ENCODE measurements at regions not wholly inside any gene's neighbourhood (a gene's known extent, or its start where the extent isn't known, plus 50 kb on each side); places are given as distances from the start of the nearest gene placed in this dataset.
"Not testable (repeated sequence)": the region's sequence is repeated elsewhere in the genome, so short reads cannot be mapped to it uniquely, and the experiment has no call there.

DNA sequence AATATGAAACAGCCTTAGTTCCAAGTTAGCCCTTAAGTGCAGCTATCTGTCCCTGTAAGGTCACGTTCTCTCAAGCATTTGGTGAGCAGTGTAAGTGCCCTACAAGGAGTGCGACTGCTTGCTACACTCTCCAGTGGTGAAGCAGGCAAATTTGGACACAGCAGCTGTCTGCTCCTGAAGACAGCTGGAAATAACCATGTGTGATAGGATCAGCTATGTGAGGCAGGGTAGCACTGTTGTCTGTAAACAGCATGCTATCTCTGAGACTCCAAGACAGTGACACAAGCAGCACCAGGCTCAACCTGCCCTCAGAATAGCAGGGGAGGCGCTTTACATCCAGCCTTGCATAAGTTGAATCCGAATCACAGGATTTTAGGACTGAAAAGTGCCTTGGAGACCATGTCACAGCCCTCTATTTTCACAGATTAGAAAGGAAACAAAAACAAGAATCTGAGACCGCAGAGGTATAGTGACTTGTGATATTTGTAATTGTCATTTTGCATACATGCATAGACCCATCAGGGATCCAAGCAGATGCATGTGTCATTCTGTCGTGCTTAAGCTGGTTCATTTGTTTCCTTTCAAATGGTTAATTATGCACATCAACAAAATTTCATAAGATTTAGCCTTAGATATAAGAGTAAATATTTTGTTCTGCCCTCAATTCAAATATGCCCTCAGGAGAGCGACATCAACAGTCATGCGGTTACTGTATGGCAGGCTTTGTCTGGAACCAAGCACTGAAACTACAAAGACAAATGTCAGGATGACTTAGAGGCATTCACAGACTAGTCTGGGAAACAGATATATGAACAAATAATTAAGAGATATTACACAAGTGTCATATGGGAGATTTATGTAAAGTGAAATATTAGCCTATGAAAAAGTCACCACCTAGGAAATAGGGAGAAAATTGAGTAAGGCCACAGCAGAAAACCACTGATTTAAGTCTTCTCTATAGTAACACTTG is 134.9 kb upstream of the NRIP1 start:
- DNase-seq (ENCODE audit: extremely low read depth in 1 of 2, low read depth in 1 of 2) = no peak

DNA sequence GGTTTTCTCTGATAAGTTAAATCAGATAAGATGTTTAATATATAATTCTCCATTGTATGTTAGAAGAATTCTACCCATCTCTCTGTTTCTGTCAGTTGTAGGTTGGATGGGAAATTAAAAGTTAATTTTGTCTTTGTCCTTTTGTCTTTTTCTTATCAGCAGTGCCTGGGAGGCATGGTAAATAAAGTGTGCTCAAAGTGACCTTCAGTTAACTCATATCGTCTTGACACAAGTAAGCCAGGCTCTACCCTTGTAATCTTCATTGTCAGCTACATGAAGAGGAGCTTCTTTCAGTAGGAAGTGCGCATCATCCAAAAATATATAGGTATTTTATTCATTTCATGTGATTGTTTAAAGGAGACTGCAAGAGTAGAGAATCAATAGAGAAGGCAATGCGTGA is 138.9 kb upstream of the NRIP1 start:
- DNase-seq (ENCODE audit: extremely low read depth in 1 of 2, low read depth in 1 of 2) = no peak

DNA sequence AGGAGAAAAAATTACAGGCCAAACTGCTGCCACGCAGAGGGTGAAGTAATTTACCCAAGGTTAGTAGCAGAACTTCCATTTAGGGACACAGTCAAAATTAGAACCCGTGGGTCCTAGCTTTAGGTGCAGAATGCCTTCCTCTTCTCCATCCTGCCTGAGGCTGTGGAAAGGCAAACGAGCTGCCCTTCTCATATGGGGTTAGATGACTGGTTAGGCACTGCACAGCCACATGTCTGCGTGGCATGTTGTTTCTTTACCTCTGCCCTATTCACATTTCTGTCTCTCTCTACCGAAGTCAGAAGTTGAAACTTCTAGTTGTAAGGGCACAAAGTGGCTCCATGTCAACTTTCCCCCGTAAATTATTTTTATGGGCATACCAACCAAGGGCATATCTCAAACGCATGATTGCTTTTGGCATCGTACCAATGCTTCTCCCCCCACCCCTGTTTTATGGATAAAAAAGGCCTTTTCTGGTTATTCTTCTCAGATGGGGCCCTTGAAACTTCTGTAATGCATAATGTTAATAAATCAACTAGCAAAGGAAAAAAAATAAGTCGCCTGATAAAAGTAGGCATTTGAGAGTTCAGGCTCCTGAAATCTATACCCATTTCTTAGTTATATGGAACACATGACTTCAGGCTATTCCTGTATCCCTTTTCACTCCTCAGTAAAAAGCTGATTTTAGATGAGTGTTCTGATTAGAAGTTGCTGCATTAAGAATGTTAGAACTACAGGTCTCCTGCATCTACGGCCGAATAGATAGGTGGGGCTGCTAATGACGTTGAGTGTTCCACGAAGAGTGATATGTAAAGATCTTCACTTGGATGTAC is 139.6 kb upstream of the NRIP1 start:
- no peak for DNase-seq (ENCODE audit: extremely low read depth in 1 of 2, low read depth in 1 of 2)

DNA sequence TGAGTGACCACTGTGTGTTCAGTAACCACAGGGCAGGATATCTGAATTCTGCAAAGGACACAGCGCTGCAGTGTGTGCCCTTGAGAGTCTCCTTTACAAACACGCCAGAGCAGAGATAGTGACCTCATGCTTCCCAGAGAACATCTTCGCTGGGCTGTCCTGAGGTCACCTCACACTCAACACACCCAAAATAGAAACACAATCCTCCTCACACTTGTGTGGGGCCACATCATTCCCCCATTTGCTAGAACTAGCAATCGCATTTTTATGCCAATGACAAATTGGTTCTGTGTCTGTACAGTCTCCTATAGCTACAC is 140.1 kb upstream of the NRIP1 start:
- no peak for DNase-seq (ENCODE audit: extremely low read depth in 1 of 2, low read depth in 1 of 2)

DNA sequence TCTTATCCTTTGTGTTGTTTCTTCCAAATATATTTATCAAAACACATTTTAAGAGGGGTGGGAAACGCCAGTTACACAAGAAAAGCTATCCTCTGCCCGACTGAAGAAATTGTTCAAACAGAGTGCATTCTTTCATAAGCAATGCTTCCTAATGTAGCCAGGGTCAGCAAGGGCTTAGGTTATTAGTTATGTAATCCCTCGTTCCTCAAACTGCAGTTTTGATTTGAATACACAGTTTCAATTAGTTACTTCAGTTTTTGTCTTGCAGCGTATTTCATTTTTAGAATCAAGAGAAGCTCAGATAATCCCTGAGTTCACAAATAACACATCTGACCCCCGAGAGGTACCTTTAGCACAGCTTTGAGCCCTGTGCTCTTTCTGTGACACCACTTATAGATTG is 141.7 kb upstream of the NRIP1 start:
- no peak for DNase-seq (ENCODE audit: extremely low read depth in 1 of 2, low read depth in 1 of 2)

DNA sequence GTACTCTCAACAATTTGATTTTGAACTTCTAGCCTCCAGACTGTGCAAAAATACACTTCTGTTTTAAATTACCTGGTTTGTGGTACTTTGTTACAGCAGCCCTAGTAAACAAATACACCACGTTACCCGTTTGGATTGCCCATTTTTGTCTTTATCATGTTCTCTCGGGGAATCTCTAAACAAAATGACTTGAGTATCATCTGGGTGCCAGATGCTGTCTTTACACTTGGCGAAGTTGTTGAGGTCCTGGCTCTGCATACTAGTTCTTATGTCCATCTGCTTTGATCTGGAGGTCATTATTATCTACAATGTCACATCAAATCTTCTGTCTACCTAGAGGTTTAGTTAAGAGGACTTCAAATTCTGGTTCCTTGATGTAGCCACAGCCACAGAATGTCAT is 142.4 kb upstream of the NRIP1 start:
- no peak for DNase-seq (ENCODE audit: extremely low read depth in 1 of 2, low read depth in 1 of 2)

- no peak for DNase-seq (ENCODE audit: extremely low read depth in 1 of 2, low read depth in 1 of 2)
These were observed 143.0 kb upstream of the NRIP1 start for GRCh38 chr21:15207635-15208370.

- no peak for DNase-seq (ENCODE audit: extremely low read depth in 1 of 2, low read depth in 1 of 2)
These were observed 144.0 kb upstream of the NRIP1 start for GRCh38 chr21:15208786-15209185.

DNA sequence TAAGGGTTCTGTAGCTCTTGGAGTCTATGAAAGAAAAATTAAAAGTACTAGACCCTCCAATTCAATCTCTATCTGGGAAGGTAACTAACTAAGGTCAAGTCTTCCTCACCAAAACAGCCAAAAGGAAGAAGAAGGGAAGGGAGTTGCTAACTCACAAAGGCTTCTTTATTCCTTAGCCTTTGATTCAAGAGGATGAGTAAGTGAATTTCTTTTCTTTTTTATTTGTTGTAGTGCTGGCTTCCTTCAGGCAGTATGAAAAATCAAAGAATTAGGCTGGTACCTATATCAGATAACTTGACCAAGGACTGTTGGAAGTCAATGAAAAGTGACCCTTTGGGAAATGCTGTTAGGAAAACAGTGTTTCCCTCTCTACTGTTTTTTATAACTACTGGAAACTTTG is 144.4 kb upstream of the NRIP1 start:
- no peak for DNase-seq (ENCODE audit: extremely low read depth in 1 of 2, low read depth in 1 of 2)

DNA sequence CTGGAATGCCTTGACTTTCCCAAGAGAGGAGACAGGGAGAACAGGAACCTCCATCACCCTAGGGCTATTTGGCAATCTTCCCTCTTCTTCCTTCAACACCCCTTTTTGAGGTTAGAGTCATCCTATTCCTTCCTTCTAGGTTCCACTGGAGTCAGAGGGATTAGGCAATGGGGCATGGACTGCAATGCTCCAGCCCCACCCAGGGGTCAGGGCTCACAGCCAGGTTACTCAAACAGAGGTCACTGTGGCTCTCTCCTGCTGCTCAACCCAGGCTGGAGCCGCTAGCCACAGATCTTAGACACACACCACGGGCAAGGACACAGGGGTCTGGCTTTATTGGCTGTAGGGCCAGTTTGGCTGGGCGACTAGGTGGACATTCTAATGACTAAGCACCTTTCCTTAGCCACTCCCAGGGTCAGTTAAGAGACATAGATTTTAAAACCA is 145.5 kb upstream of the NRIP1 start:
- no peak for DNase-seq (ENCODE audit: extremely low read depth in 1 of 2, low read depth in 1 of 2)

- DNase-seq (ENCODE audit: extremely low read depth in 1 of 2, low read depth in 1 of 2) = no peak
These were observed 146.8 kb upstream of the NRIP1 start for GRCh38 chr21:15211491-15212133.

GRCh38 chr21:15212206-15212605 is 147.4 kb upstream of the NRIP1 start:
- no peak for DNase-seq (ENCODE audit: extremely low read depth in 1 of 2, low read depth in 1 of 2)

- not testable (repeated sequence) for DNase-seq (ENCODE audit: extremely low read depth in 1 of 2, low read depth in 1 of 2)
These were observed 153.7 kb upstream of the NRIP1 start for GRCh38 chr21:15218476-15218875.

DNA sequence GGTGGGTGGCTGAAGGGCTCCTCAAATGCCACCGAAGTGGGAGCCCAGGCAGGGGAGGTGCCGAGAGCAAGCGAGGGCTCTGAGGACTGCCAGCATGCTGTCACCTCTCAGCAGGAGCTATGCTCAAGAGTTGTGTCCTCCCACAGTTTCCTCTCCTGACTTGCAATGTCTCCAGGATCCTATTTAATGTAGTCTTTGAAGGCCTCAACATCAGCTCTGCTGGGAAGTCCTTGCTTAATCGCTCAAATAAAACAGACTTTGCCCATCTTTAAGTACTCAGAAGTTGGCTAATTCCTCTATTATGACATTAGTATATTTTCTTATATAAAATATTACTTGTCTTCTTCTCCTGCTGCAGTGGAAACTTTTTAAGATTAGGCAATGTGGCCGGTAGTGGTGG is 154.2 kb upstream of the NRIP1 start:
- DNase-seq (ENCODE audit: extremely low read depth in 1 of 2, low read depth in 1 of 2) = no peak

- DNase-seq (ENCODE audit: extremely low read depth in 1 of 2, low read depth in 1 of 2) = no peak
These were observed 155.1 kb upstream of the NRIP1 start for GRCh38 chr21:15219894-15220293.

DNA sequence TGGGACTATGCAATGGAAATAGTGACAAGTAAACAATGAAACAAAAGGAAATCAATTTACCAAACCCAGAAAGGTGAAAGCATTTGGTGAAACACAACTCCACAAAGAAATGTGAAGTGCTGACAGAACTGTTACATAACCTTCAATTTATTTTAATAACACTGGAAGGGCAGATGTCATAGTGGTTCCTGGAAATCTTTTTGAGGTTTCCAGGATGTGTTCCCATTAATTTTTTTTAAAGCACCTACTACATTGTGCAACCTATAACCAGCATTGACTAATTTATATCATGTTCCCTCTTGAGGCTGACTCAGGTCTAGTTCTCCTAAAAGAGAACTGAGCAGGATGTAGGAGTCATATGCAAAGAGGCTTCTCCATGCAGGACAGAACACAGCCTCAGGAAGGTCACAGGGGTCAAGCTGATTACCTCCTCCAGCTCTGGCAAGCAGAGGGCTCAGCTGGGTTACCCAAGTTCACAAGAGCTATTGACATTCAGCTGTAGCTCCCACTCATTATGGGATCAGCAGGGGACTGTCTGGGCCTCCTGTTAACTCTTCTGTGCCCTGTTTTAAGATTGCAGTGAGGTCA is 157.1 kb upstream of the NRIP1 start:
- DNase-seq (ENCODE audit: extremely low read depth in 1 of 2, low read depth in 1 of 2) = peak in 1 of 2 donors; percentile 9

DNA sequence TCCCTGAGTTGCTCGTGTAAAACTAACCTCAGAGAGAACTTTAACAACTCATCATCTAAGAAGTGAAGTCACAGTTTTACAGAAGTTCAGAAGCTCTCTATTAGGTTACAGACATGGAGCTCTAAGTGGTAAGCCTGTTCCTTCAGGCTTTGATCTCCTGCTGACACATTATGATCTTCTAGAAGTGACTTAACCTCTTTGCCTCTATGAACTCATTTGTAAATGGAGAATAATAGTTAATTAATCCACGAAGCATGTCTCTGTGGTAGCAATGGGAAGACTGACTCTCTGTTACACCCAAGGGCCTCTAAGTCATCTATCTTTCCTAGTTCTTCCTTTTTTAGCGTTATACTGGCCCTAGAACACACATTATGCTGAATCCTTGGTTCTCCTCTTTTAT is 157.9 kb upstream of the NRIP1 start:
- DNase-seq (ENCODE audit: extremely low read depth in 1 of 2, low read depth in 1 of 2) = no peak

- no peak for DNase-seq (ENCODE audit: extremely low read depth in 1 of 2, low read depth in 1 of 2)
These were observed 159.7 kb upstream of the NRIP1 start for GRCh38 chr21:15224346-15225086.

- DNase-seq (ENCODE audit: extremely low read depth in 1 of 2, low read depth in 1 of 2) = no peak
These were observed 163.1 kb upstream of the NRIP1 start for GRCh38 chr21:15227919-15228318.

DNA sequence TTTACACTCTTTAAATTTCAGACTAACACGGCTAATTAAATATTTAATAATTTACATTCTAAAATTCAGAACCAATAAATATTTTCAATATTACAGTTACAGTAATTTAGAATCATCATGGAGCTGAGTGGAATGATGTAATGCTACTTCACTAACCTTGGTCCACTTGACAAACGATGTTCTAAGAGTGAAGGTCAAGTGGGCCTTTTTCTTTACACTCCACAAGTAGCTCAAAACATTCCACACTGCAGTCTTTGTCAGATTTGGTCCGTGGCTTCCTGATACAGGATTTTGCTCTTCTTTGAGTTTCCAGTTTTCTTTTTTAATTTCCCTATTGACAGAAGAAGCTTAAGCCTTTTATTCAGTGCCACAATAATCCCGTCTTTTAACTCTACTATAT is 164.6 kb upstream of the NRIP1 start:
- no peak for DNase-seq (ENCODE audit: extremely low read depth in 1 of 2, low read depth in 1 of 2)

Measured in stimulated activated CD8-positive, alpha-beta memory T cell treated with anti-CD3 and anti-CD28 coated beads, Interleukin-7, amount 100 ng/mL, for 48 hours (primary cell).